HG03460 (cell line): ENCODE measurements at regions not wholly inside any gene's neighbourhood (a gene's known extent, or its start where the extent isn't known, plus 50 kb on each side); places are given as distances from the start of the nearest gene placed in this dataset.
"Not testable (repeated sequence)": the region's sequence is repeated elsewhere in the genome, so short reads cannot be mapped to it uniquely, and the experiment has no call there.

Experiments used
- ATAC-seq: cut with Tn5 transposase; IDR thresholded peaks from one replicate; pipeline ENCODE4 v1.9.1; 2021; ENCODE audit not compliant: unreplicated experiment

DNA sequence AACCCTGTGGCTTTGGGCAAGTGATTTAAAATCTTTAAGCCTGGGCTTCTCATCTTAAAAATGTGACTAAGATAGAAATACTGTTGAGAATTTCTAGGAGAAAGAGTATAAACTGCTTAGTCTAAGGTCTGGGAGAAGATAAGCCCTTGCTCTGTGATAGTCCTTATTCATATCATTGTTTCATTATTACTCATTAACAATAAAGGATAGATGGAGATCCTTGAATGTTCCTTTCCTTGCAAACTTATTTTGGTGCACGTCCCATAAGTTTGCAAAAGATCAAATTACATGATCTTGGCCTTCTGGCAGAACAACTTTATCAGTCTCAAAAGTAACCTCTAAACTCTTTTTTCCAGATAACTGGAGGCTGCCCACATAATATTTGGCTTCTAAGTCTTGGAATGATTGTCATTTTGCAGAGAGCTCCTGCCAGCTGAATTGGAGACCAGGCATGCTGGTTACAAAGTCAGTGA lies 138.3 kb downstream of the FAM124B start:
- ATAC-seq: no peak

DNA sequence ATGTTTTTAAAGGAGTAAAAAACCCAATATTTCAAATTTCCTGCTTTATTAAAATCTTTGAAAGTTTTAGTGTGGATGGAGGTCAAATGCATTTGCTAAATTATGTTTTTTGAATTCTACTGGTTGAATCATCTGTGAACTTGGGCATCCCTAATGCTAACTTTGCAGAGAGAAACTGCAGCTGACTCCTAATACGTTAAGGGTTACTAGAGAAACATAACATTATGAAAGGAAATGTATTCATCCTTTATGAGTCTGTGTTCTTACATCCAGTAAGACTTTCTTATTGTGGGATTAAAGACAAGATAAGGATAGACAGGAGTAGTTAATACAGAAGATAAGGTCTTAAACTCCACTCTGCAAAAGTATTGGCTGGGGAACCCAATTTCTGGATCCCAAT lies 140.6 kb downstream of the FAM124B start:
- no peak for ATAC-seq

DNA sequence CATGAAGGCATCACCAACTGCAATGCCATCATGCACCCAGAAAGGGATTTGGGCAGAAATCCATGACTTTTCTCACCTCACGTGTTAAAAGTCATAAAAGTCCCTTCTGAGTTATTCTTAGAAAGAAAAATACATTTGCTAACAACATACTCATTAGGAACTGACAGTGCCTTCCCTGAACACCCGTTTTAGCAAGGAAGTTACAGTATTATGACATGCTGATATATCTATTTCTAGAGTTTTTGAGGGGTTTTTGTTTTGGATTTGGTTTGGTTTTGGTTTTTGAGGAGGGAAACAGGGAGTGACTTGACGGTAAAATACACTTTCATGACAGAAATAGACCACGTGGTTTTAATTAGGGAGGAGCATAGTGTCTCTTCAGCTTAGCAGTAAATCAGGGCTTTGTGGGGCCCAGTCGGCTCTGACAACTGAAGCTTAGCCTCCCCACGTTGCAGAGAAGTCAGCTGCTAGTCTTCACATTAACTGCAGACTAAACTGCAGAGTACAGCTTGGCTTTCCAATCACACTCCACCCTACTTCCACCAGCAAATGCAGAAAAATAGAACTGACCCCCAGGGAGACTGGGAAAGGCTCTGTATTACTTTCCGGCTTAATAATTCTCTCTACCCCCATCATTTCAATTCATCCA lies 141.4 kb downstream of the FAM124B start:
- ATAC-seq: no peak

DNA sequence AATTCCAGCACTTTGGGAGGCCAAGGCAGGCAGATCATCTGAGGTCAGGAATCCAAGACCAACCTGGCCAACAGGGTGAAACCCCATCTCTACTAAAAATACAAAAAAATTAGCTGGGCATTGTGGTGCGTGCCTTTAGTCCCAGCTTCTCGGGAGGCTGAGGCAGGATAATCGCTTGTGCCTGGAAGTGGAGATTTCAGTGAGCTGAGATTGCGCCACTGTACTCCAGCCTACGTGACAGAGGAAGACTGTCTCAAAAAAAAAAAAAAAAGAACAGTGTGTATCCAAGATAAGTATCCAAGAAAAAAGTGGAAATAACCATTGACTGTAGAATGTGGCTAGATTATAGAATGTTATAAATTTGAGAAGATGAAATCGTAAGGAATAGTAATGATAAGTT lies 142.1 kb downstream of the FAM124B start:
- ATAC-seq: no peak

DNA sequence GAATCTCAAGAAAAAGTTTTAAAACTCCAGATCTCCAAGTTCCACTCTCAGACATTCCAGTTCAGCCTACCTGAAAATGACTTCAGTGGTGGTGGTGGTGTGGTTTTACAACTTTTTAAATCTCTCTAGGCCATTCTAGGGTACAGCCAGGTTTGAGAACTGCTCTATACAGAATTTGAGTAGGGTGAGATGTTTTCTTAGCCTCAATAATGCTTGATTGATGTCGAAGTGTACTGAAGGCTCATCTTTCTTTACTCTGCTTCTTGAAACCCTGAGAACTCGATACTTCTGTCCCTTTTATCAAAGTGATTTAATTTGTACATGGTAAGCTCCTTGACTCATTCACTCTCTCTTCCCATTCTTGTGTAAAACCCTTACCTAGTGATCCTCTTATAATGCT lies 143.8 kb downstream of the FAM124B start:
- no peak for ATAC-seq

DNA sequence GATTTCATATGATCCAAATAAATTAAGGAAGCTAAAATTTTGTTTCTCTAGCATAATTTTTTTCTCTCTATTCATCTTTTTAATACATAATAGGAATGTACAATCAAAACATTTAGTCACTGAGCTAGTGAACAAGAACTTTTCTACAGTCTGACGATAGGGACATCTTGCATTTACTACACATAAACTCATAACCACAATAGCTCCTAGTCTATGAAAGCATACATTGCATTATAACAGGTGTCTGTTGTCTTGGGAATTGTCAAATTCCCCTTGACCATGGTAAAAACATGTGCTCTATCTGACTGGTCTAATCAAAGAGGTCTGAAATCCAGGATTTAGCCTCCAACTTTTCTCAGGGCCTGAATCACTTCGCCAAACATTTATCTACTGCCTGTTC lies 144.8 kb downstream of the FAM124B start:
- no peak for ATAC-seq

DNA sequence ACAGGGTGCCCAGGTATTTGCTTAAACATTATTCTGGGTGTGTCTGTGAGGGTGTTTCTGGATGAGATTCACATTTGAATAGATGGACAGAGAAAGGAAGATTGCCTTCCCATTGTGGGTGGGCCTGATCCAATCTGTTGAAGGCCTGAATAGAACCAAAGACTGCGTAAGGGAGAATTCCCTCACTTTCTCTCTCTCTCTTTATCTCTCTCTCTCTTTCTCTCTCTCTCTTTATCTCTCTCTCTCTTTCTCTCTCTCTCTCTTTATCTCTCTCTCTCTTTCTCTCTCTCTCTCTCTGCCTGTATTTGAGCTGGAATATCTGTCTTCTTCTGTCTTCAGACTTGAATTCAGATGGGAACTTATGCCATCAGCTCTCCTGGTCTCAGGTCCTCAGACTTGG lies 148.4 kb downstream of the FAM124B start:
- ATAC-seq: no peak

DNA sequence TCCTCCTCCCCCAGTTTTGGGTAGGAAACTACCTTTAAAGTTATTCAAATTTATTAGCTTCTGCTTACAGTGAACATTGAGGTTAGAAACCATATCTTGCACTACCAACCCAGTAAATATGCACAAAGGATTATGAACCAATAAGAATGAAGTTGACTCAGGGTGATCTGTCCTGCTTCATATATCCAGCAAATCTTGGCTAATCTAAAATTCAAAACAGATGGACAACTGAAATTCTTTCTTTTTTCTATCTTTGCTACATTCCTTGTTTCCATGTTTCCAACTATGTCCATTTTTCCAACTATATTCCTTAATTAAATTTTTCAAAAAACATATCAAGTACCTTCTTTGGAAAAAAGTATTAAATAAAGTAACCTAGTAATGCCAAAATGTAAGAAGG lies 149.3 kb downstream of the FAM124B start:
- ATAC-seq: no peak

DNA sequence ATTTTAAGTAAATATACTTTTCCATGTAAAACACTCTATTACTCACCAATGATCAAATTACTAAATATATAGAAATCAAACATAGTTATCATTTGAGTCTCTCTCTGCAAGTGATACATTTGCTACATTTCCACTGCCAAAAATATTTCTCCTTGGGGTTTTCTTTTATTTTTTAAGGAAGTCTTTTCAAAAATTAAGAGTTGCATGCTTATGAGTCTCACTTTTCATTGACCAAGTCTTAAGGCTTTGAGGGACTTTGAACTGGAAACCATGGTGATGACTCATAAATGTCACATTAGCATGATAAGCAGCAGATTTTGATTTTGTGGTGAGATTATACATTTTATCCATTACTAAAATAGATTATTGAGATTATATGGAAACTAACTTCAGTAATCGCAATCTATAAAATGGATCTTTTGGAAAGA lies 152.9 kb downstream of the FAM124B start:
- no peak for ATAC-seq

DNA sequence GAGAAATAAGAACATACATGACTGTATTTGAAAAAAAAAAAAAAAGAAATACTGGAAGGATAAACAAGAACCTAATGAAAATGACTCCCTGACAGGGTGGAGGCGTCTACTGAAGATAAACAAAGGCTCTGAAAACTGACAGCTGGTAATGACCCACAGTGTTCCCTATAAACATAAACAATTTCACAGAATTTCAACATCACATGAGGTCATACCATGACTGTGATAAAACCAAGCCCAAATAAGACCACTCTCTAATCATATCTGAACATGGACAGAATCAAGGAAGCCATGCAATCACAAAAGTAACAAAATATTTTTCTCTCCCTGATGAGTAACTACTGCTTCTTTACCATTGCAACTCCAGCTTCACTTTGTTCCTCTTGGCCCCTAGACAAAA lies 159.3 kb downstream of the FAM124B start:
- no peak for ATAC-seq

DNA sequence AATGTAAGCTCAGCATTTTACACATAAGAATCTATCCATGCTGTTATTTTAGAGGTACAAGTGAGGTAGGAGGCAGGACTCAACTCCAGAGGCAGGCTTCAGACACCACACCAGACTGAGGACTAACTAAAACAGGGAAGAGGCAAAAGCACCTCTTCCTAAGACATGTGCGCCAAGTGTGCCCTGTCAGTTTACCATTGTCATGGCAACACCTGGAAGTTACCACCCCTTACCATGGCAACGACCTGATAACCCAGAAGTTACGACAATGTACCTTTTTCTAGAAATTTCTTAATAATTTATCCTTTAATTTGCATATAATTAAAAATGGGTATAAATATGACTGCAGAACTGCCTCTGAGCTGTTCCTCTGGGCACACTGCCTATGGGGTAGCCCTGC lies 160.1 kb downstream of the FAM124B start:
- ATAC-seq: no peak

DNA sequence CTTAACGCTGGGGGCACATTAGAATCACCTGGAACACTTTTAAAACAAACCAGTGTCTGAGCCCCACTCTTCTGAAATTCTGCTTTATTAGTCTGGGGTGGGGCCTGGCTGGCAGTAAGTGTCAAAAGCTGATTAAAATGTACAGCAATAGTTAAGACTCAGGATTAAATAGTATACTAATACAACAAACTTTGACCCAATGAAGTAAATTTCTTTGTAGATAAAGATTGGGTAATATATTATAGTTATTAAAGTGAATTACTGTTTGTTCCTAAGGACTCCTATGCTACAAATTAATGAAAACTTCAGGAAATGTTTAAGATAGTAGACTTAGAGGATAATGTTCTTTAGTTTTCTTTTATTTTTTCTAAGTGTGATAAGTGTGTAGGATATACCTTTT lies 160.9 kb downstream of the FAM124B start:
- ATAC-seq: no peak

DNA sequence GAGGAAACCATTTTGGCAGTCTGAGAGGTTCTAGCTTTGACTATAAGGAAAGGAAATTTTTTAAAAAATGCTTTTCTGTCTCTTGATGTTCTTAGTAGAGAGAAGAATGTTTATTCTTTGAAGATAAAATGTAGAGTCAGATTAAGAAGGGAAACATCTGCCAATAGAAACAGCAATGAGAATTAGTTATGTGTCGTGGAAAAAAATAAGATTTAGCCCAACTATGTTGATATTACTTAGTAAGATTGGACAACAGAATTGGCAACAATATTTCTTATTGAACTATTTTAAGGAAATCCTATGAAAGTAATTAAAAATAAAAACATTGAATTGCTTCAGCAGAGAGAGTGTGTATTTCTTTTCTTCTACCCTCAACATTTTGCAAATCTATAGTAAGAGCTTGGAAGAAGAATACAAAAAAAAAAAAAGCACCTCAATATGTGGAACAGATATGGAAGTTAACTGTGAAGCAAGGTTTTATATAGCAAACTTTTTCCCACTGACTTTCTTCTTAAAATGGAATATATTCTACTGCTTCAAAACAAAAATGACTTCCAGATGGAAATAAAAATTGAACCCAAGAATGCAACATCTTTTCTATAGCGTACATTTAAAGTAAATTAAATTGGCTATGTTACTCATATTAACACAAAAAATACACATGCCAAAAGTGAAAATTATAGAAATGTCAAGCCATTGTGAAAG lies 177.9 kb downstream of the FAM124B start:
- no peak for ATAC-seq

DNA sequence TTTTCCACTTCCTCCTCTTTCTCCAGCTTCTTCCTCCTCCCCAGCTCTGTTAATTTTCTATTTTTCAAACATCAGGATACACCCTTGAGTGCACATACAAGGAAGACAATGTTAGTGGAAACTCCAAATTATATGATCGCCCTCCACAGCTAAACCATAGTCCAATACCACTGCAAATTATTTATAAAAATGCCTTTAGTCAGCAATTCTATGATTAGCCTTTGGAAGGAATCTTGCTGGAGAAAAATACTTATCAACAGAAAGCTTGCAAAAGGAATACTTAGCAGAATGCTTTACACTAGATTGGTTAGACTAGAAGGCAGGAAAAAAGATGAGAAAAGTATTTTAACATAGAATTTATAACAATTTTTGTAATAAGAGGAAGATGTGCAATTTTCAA lies 178.9 kb downstream of the FAM124B start:
- ATAC-seq: no peak

DNA sequence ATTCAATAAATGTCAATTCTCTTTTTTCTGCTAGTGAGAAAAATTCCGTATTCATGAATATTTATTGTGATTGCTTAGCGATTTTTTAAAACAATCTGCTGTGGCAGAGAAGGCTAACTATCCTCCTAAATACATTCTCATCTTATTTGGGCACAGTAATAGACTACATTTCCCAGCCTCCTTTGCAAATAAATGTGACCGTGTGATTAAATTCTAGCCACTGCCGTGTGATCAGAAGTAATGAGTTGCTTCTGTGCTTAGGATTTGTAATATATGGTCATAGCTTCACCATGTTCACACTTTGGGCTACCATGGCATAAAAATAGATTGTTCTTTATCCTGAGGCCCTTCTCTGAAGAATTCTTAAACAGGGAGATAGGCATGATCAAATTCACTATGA lies 179.6 kb downstream of the FAM124B start:
- ATAC-seq: no peak

DNA sequence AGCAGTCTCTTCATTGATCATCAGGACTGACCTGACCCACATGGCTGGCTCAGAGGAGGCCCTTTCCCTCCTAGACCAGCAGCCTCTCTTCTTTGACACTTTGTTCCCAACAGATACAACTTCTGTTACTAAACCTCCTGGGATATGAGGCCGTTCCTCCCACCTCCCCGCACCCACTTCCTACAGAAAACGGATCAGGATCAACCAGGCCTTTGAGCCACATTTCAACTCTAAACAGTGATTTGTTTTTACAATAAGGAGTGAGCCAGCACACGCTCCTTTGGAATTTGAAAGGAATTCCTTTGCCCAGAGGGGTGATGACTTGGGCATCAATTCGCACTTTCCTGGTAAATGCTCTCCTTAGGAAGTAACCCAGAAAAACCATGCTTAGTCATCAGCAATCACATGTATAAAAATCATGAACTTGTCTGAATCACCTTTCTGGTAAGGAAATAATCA lies 180.4 kb downstream of the FAM124B start:
- no peak for ATAC-seq

DNA sequence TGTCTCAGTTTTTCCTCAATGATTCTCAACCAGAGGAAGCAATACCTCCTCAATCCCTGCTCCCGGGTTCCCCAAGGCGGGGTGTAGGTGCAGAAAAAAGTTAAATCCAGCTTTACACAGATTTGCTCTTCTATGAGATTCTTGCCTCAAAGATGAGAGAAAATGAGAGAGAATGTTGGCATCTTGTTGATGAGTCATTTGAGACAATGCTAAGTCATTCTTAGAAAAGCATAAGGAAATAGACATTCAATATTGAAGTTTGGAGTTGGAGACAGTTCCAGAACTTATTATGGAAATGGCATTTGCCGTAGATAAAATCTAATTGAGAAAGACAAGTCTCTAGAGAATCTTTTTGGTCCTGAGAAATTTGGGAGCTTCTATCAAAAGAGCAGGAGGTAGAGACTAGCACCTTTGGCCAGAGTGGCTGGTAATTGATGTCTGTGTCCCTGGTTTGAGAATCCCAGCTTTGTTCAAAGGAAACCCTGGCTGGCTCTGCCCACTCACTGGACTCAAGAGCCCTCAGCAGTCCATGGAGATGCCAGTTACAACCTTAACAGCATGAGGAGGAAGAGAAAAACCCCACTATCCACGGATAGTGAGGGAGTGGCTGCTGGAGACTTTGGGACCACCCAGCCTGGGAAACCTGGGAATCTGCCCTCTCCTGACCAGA lies 181.2 kb downstream of the FAM124B start:
- no peak for ATAC-seq

DNA sequence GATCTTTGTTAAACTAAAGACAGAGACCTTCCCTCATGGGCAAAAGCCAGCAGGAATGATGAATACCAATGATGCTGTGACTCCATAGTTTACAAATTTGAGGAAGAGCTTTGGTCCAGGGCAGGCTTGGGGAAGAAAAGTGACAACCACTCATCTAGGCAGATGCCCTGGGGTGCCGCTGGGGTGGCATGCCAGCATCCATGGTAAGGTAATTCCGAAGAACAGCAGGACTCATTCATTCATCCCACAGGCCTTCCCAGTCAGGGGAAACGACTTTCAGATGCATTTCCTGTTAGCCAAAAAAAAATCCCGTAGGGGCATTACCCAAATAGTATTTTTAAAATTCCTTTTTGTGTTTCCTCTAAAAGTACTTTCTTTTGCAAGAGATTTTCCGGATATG lies 180.7 kb upstream of the SERPINE2 start:
- ATAC-seq: no peak

DNA sequence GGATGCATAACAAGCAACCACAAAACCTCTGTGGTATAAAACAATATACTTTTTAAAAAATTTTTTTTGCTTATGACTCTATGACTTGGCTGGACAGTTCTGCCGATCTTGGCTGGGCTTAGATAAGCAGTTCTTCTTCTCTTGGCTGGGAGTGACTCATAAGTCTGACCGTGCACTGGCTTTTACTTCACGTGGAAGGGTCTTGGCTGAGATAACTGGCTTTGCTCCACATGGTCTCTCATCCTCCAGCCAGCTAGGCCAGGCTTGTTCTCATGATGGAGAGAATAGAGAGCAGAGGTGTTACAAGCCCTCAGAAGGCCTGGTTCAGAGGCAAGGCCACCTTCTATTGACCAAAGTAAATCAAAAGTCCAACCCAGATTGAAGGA lies 178.9 kb upstream of the SERPINE2 start:
- ATAC-seq: no peak

DNA sequence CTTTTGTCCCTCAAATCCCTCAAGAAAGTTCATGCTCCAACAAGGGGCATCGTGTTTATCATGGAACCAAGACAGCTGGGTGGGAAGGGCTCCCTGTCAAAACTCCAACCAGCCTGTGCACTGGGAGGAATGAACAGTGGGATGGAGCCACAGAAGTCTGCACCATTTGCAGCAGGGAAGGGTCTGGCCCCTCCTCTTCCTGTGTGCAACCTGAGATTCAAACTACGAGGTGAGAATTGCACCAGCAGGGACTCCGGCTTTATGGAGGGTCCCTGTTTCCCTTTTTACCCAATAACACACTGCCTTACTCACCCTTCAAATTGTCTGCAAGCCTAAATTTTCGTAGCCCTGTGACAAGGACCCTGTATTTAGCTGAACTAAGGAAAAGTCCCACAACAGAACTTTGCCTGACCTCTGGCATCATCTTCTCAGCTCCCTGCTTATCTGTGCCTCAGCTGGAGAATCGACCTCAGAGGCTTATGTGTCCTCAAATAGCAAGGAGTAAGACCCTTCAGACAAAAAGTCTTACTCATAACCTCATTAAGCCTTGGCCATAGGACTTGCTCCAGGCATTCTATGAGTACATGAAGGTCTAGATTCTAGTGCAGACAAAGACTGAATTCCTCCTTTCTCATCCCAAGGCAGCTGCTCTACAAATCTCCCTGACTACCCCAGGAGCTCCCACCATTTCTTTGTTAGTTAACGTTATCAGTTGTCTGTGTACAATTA lies 178.3 kb upstream of the SERPINE2 start:
- no peak for ATAC-seq

DNA sequence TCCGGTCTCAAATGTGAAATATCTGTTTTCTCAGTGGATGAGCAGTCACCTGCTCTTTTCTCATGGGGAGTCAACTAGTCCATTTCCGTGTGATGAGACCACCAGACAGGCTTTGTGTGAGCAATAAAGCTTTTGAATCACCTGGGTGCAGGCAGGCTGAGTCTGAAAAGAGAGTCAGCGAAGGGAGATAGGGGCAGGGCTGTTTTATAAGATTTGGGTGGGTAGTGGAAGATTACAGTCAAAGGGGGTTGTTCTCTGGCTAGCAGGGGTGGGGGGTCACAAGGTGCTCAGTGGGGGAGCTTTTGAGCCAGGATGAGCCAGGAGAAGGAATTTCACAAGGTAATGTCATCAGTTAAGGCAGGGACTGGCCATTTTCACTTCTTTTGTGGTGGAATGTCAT lies 176.5 kb upstream of the SERPINE2 start:
- ATAC-seq: not testable (repeated sequence)

DNA sequence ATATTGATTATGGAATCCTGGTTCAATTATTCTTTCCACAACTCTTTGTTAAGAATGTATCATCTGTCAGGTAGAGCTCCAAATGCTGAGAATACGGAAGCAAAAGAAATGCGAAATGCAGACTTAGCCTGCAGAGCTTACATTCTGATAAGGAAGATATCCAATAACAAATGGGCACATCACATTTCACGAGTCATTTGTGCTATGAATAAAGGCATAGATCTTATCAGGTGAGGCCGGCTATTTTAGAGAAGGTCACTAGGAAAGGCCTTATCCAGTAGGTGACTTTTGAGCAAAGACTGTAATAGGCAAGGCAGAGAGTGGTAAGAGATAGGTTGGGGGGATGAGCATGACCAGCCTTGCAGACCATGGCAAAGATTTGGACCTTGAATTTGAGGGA lies 174.3 kb upstream of the SERPINE2 start:
- ATAC-seq: no peak
